K562 (cell line): ENCODE measurements at regions not wholly inside any gene's neighbourhood (a gene's known extent, or its start where the extent isn't known, plus 50 kb on each side); places are given as distances from the start of the nearest gene placed in this dataset.

Experiments
- ATAC-seq: fragments of 200-7000 bp; cut with Tn5 transposase; 3 replicates; pipeline ENCODE4 v1.9.1; 2020; ENCODE audit warnings: moderate library complexity
- BruUV-seq: library from RNA; stranded (reverse); fragments of 400-500 nt; replicated peaks from 2 replicates; lab custom pipeline; 2021; lab: Mats Ljungman, UMichigan
- CTCF ChIA-PET: fragments of 300-600 bp; formaldehyde crosslinking; extraction: SDS; loops from one replicate; lab custom pipeline; 2021; ENCODE audit warnings: low intra/inter-chr PET ratio; lab: Yijun Ruan, JAX
- POLR2A ChIA-PET: fragments of 300-600, 350-650 bp; sonication (Branson Sonifier 250); formaldehyde crosslinking; extraction: SDS; loops from one replicate; lab custom pipeline; 2021; ENCODE audit warnings: antibody characterized with exemption, inconsistent platforms; lab: Yijun Ruan, JAX
- DNase-seq, 4 experiments: peaks; one replicate each; pipeline versions ENCODE4 v3.0.0 to v3.0.0-alpha.2; 2011 to 2018; ENCODE audit warnings: low spot score in 3 of 4, mixed read lengths in 3 of 4; ENCODE audit errors: extremely low read depth in 1 of 4
- FAIRE-seq: peaks from 2 replicates; lab custom pipeline; 2011; peaks lifted over from hg19 to GRCh38; lab: Jason Lieb, UNC
- H2AFZ ChIP-seq: 2 replicates; pipeline ENCODE4 v1.6.0; 2011; ENCODE audit warnings: low read depth, low read length, control low read depth, inconsistent platforms
- H3K27ac ChIP-seq: fragments of 200-600 bp; 3 replicates; pipeline ENCODE4 v1.8.0; 2011; ENCODE audit warnings: low read depth, mild to moderate bottlenecking, control low read depth, inconsistent platforms, low read length, moderate library complexity, mixed read lengths; ENCODE audit errors: extremely low read depth
- H3K27me3 ChIP-seq, 2 experiments: fragments of 300-600 bp in 1 of 2; 2 replicates in 1 of 2; 3 replicates in 1 of 2; pipeline versions ENCODE4 v1.6.0 to v1.8.0; 2011; ENCODE audit warnings: inconsistent platforms in 2 of 2, low read length in 2 of 2, mild to moderate bottlenecking in 1 of 2, mixed read lengths in 1 of 2, moderate library complexity in 1 of 2; ENCODE audit not compliant: control insufficient read depth in 2 of 2, insufficient read depth in 2 of 2
- H3K36me3 ChIP-seq: fragments of 300-600 bp; 3 replicates; pipeline ENCODE4 v1.8.0; 2011; ENCODE audit warnings: mild to moderate bottlenecking, low read length, inconsistent platforms; ENCODE audit not compliant: control insufficient read depth, insufficient read depth
- H3K4me1 ChIP-seq, 2 experiments: fragments of 200-600 bp in 1 of 2; replicated peaks in 1 of 2; 2 replicates in 1 of 2; 3 replicates in 1 of 2; pipeline versions ENCODE4 v1.5.1 to v1.8.0; 2011; ENCODE audit warnings: inconsistent platforms in 2 of 2, low read length in 2 of 2, mild to moderate bottlenecking in 1 of 2, mixed read lengths in 1 of 2, moderate library complexity in 1 of 2; ENCODE audit not compliant: control insufficient read depth in 2 of 2, insufficient read depth in 2 of 2
- H3K4me2 ChIP-seq: 2 replicates; pipeline ENCODE4 v1.6.1; 2011; ENCODE audit warnings: low read length, control low read depth, inconsistent platforms, mixed read lengths; ENCODE audit not compliant: insufficient read depth
- H3K4me3 ChIP-seq: fragments of 200-600 bp; sonication (generic), shearing (Covaris generic); 2 replicates; pipeline ENCODE4 v1.5.1; 2016; ENCODE audit warnings: control low read depth, inconsistent platforms
- H3K79me2 ChIP-seq: fragments of 200-600 bp; 3 replicates; pipeline ENCODE4 v1.8.0; 2011; ENCODE audit warnings: low read length, inconsistent platforms; ENCODE audit not compliant: control insufficient read depth, insufficient read depth
- H3K9ac ChIP-seq, 2 experiments: 2 replicates each; pipeline versions ENCODE4 v1.6.0 to v1.6.1; 2011; ENCODE audit warnings: low read depth in 2 of 2, low read length in 2 of 2, control low read depth in 1 of 2, inconsistent platforms in 1 of 2, mild to moderate bottlenecking in 1 of 2, mixed read lengths in 1 of 2; ENCODE audit not compliant: insufficient read depth in 1 of 2
- H3K9me1 ChIP-seq: one replicate; pipeline ENCODE4 v1.6.0; 2011; ENCODE audit warnings: inconsistent platforms, mild to moderate bottlenecking, low read length, moderate library complexity; ENCODE audit not compliant: control insufficient read depth, insufficient read depth
- H3K9me3 ChIP-seq: replicated peaks from 2 replicates; pipeline ENCODE4 v1.5.1; 2011; ENCODE audit warnings: low read depth, low read length, inconsistent platforms; ENCODE audit not compliant: control insufficient read depth, insufficient read depth
- H4K20me1 ChIP-seq: replicated peaks from 2 replicates; pipeline ENCODE4 v1.6.1; 2011; ENCODE audit warnings: low read length, inconsistent platforms, mixed read lengths; ENCODE audit not compliant: control insufficient read depth, insufficient read depth
- BRD9 ChIP-seq: fragments of 450-650 bp; IDR thresholded peaks from 2 replicates; pipeline ENCODE4 v1.6.1; 2018; ENCODE audit warnings: low read depth; ENCODE audit not compliant: partially characterized antibody
- FOSL1 ChIP-seq: fragments of 200-800 bp; sonication (Bioruptor generic); conservative IDR thresholded peaks from 2 replicates; pipeline ENCODE4 v1.6.1; 2016; ENCODE audit warnings: missing genetic modification characterization, missing compliant biosample characterization
- PML ChIP-seq: IDR thresholded peaks from 2 replicates; pipeline ENCODE4 v1.6.1; 2012; ENCODE audit warnings: low read length, inconsistent platforms
- POLR2AphosphoS5 ChIP-seq: IDR thresholded peaks from 2 replicates; pipeline ENCODE4 v1.6.1; 2011; ENCODE audit warnings: mild to moderate bottlenecking, low read depth, low read length, moderate library complexity; ENCODE audit not compliant: control insufficient read depth, insufficient read depth
- TBP ChIP-seq: optimal IDR thresholded peaks from 2 replicates; pipeline ENCODE3; 2011; ENCODE audit warnings: low read depth, low read length, improper control_type of control experiment
- XRCC4 ChIP-seq: IDR thresholded peaks from one replicate; pipeline ENCODE4 v1.6.1; 2011; ENCODE audit not compliant: insufficient read depth, insufficient read length; ENCODE audit errors: extremely low read depth
- XRCC5 ChIP-seq: fragments of 200-400 bp; formaldehyde crosslinking; IDR thresholded peaks from 2 replicates; pipeline ENCODE4 v1.6.1; 2017; ENCODE audit warnings: low read depth, mild to moderate bottlenecking, low read length
- ZBTB1 ChIP-seq: sonication (generic); formaldehyde crosslinking; IDR thresholded peaks from 2 replicates; pipeline ENCODE4 v1.8.1; 2023; ENCODE audit warnings: missing genetic modification reagents, low read depth, mild to moderate bottlenecking, borderline replicate concordance
- ZNF146 ChIP-seq: IDR thresholded peaks from one replicate; pipeline ENCODE4 v1.6.1; 2018; ENCODE audit warnings: missing compliant biosample characterization; ENCODE audit not compliant: unreplicated experiment
- ZNF224 ChIP-seq: sonication (generic); formaldehyde crosslinking; IDR thresholded peaks from 2 replicates; pipeline ENCODE4 v1.8.0; 2022; ENCODE audit warnings: mild to moderate bottlenecking, missing genetic modification reagents
- ZNF274 ChIP-seq: IDR thresholded peaks from 2 replicates; pipeline ENCODE4 v1.6.1; 2011; ENCODE audit warnings: low read depth, mild to moderate bottlenecking, low read length, moderate library complexity, borderline replicate concordance
- ZSCAN32 ChIP-seq: fragments of 450-650 bp; formaldehyde crosslinking; IDR thresholded peaks from 2 replicates; pipeline ENCODE4 v1.4.0; 2020; ENCODE audit warnings: mild to moderate bottlenecking, moderate library complexity
- WGBS: fragments of 100-300 bp; shearing (Covaris generic); methylation state at CpG from one replicate; pipeline ENCODE4 v1.1.6; 2016; ENCODE audit warnings: low coverage, mixed read lengths; ENCODE audit not compliant: insufficient coverage; ENCODE audit errors: missing lambda C conversion rate; 5-methylcytosine and 5-hydroxymethylcytosine counted together
- in situ Hi-C: fragments of 300-500 bp; cut with MboI; formaldehyde crosslinking; loops from 4 replicates; pipeline ENCODE4 v1.15.0; 2018; ENCODE audit warnings: inconsistent platforms, mixed read lengths
- intact Hi-C: fragments of 100-400 bp; cut with micrococcal nuclease; formaldehyde crosslinking; loops from 2 replicates; pipeline ENCODE4 v1.14.2; 2022
- TF ChIP-seq, protein P1 (sequence below), 2 experiments: fragments of 450-650 bp in 1 of 2; sonication (generic) in 1 of 2; formaldehyde crosslinking; conservative IDR thresholded peaks; 2 replicates each; pipeline versions ENCODE4 v1.4.0 to v1.8.1; 2020 to 2022; ENCODE audit warnings: mild to moderate bottlenecking in 1 of 2, missing genetic modification reagents in 1 of 2
- TF ChIP-seq, protein P2 (sequence below): fragments of 450-650 bp; IDR thresholded peaks from 2 replicates; pipeline ENCODE4 v1.6.1; 2016; ENCODE audit warnings: low read depth, mild to moderate bottlenecking, moderate library complexity

DNA sequence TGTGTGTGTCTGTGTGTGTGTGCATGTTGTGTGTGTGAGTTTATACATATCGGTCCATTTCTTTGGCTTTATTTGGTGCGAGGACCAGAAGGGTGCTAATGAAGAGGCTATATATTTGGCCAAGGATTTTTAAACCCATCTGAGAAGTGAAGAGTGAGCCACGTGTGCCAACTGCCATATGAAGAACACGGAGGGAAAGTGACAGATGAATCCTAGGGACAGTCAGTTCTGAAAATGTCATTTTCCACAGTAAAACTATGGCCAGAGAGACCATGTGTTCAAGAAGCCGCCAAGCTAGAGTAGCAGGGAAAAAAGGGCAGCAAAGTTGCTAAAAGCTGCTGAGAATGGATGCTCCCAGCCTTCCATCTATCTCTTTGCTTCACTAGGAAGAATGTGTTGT, 297.3 kb upstream of the LMCD1 start:
- H4K20me1 ChIP-seq, result no peaks in the 10 kb centered on the region
- no peaks in the 10 kb centered on the region for H3K27me3 ChIP-seq
- no peak overlapping the region for H3K9ac ChIP-seq
- no peaks in the 10 kb centered on the region for H3K36me3 ChIP-seq
- intact Hi-C loops, result no loop called here
- H3K4me2 ChIP-seq, result no peak overlapping the region
- H3K79me2 ChIP-seq, result no peaks in the 10 kb centered on the region
- in situ Hi-C loops, result no loop called here
- H3K9me3 ChIP-seq, result no peaks in the 10 kb centered on the region
- ChIA-PET CTCF (no interaction called here), POLR2A (interaction anchor here (0.6 kb wide), 1 partner anchor 28 kb away, joined by 3 read pairs; no protein-coding TSS in a partner anchor)
- H3K9me1 ChIP-seq, result no peaks in the 10 kb centered on the region
- BruUV-seq, result no TSS peak
- no peak for ATAC-seq
- H2AFZ ChIP-seq, result no peak overlapping the region
- WGBS, result 3% methylated on average over 5 of the region's 5 CpGs
- H3K27ac ChIP-seq, result no peak overlapping the region
- DNase-seq, result no peak
- FAIRE-seq, result no peak
- no peaks in the 10 kb centered on the region for H3K4me1 ChIP-seq
- no peak overlapping the region for H3K4me3 ChIP-seq
- TF ChIP-seq ZNF146 (CRISPR knock-in tag) (no peak), ZBTB1 (CRISPR knock-in tag) (no peak), ZNF274 (no peak), XRCC4 (no peak), XRCC5 (no peak), PML (no peak), ZSCAN32 (CRISPR knock-in tag) (no peak), FOSL1 (tag) (no peak), ZNF224 (no peak), BRD9 (no peak), POLR2AphosphoS5 (no peak), TBP (no peak)
- TF ChIP-seq, protein P1, sequence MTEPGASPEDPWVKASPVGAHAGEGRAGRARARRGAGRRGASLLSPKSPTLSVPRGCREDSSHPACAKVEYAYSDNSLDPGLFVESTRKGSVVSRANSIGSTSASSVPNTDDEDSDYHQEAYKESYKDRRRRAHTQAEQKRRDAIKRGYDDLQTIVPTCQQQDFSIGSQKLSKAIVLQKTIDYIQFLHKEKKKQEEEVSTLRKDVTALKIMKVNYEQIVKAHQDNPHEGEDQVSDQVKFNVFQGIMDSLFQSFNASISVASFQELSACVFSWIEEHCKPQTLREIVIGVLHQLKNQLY (CRISPR knock-in tag; conservative IDR thresholded peaks at IDR 0.05), result no peak
- TF ChIP-seq, protein P2, sequence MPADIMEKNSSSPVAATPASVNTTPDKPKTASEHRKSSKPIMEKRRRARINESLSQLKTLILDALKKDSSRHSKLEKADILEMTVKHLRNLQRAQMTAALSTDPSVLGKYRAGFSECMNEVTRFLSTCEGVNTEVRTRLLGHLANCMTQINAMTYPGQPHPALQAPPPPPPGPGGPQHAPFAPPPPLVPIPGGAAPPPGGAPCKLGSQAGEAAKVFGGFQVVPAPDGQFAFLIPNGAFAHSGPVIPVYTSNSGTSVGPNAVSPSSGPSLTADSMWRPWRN, result no peak
